ENCODE measurements at regions not wholly inside any gene's neighbourhood (a gene's known extent, or its start where the extent isn't known, plus 50 kb on each side); places are given as distances from the start of the nearest gene placed in this dataset.

DNA sequence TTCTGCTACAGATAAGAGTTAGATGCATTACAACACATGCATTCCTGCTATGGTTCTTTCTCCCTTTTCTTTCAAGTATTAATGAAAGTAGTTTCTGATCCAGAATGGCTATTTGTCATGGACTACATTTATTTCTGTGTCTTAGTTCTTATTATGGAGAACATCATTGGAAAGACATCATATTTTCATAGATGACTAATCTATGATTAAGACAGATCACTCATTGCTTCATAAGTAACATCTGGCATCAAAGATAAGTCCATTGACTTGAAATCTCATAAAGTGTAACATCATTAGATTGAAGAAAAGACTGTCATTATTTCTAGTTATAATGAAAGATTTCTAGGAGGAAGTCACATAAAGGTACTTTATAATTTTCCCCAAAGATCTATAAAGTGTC, 366.7 kb downstream of the NSUN3 start:
- Mint-ChIP-seq H3K4me3 (no peak overlapping the region), H3K9me3 (no peaks in the 10 kb centered on the region), H3K36me3 (ENCODE audit: insufficient read depth) (no peaks in the 10 kb centered on the region), H3K27me3 (ENCODE audit: low read depth) (no peaks in the 10 kb centered on the region), H3K4me1 (ENCODE audit: low read depth) (no peaks in the 10 kb centered on the region)
- DNase-seq (no peak), ATAC-seq (no peak)

DNA sequence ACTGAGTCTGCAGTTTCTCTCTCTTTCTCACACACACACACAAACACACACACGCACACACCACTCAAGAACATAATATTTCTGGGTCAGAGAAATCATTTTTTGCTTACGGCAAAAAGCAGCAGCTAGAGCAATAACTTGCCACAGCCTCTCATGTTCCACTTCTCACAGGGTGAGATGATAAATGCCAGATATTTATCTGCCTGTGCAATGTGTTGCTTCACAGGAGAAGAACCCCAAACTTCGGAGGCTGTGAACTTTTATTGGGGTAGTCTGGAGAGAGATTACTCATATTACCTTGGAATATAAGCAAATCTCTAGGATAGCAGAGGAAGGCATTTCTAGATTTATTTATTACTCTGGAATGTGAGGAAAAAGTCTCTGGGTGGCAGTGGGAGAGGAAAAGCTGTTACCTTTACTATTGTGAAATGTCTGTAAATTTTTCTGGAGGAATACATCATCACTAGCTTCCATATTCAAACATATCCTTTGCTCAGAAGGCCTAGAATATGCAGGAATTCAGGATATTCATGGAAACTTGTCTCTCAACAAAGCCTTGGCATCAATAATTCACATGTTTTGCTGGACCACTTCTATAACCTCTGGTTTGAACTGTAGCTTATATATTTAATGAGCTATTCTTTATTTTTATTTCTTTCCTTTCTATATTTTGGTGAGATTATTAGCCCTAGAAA, 369.2 kb downstream of the NSUN3 start:
- no peaks in the 10 kb centered on the region for H3K36me3 Mint-ChIP-seq (ENCODE audit: insufficient read depth)
- ATAC-seq (no peak), DNase-seq (no peak)
- no peaks in the 10 kb centered on the region for H3K9me3 Mint-ChIP-seq
- H3K4me3 Mint-ChIP-seq = no peak overlapping the region
- H3K4me1 Mint-ChIP-seq (ENCODE audit: low read depth) = no peaks in the 10 kb centered on the region
- no peaks in the 10 kb centered on the region for H3K27me3 Mint-ChIP-seq (ENCODE audit: low read depth)

DNA sequence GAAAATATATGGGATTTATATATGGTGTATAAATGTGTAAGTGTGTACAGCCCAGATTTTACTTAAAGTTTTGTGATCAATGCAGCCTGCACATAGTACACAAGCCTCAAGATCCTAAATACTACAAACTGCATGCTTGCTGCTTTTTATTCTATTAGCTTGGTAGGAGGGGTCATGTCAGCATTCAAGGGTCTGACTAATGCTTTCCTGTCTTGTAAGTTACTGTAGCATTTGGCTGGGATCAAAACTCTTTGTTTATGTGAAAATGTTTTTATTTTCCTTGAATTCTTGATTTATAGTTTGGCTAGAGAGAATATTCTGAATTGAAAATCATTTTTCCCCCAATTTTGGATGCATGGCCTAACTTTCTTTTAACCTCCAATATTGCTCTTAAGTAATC, 370.9 kb downstream of the NSUN3 start:
- no peak overlapping the region for H3K4me3 Mint-ChIP-seq
- H3K36me3 Mint-ChIP-seq (ENCODE audit: insufficient read depth) = no peaks in the 10 kb centered on the region
- no peaks in the 10 kb centered on the region for H3K9me3 Mint-ChIP-seq
- ATAC-seq (no peak), DNase-seq (no peak)
- no peaks in the 10 kb centered on the region for H3K4me1 Mint-ChIP-seq (ENCODE audit: low read depth)
- no peaks in the 10 kb centered on the region for H3K27me3 Mint-ChIP-seq (ENCODE audit: low read depth)

DNA sequence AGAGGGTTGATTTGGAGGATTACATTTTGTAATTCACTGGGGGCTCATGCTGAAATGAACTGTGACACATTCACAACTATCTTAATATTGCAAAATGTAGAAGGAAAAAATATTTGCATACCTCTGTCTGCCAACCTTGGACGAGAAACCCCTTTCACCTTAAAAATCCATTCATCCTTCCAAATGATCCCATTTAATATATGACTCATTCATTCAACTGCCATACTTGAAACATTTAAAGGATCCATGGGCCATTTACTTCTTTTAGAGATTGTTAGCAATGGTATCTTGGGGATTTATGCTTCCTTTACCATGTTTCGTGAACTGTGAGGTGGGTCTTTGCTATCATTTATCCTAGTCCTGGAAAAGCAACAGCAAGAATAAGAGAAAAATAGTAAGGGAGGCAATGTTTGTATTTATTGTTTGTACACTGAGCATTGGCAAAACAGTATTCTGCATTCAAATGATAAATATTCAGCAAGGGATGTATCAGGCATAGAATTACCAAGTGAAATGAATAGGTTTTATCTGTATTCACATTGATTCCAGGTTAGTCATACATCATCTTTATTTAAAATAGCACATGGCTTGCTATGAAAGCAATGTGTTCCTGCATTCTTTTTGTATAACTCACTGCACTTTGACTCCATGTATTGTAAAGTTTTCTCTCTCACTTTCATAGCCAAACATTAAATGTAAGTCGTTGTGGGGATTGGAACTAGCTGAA, 378.1 kb downstream of the NSUN3 start:
- H3K4me1 Mint-ChIP-seq (ENCODE audit: low read depth) = no peaks in the 10 kb centered on the region

DNA sequence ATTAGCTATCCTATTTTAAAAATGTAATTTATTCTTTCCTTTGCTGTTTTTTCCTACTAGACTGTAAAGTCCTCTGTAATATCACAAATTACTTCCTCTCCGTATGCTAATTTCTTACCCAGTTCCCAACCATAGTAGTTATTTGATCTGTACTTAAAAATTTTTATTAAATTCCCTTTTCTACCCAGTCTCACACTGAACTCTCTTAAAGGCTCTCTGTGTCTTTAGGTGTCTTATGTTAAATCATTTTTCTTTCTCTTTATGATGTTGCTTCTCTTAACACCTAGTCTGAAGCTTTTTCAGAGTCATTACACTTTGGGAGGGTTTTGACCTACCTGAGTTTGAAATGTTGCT, 378.6 kb downstream of the NSUN3 start:
- no peaks in the 10 kb centered on the region for H3K27me3 Mint-ChIP-seq (ENCODE audit: low read depth)
- H3K9me3 Mint-ChIP-seq = no peaks in the 10 kb centered on the region
- no peak for ATAC-seq
- DNase-seq = no peak
- no peaks in the 10 kb centered on the region for H3K4me1 Mint-ChIP-seq (ENCODE audit: low read depth)
- no peaks in the 10 kb centered on the region for H3K36me3 Mint-ChIP-seq (ENCODE audit: insufficient read depth)
- H3K4me3 Mint-ChIP-seq = no peak overlapping the region

More for the DNA sequence above, 378.1 kb downstream of the NSUN3 start:
- DNase-seq = no peak
- no peak overlapping the region for H3K4me3 Mint-ChIP-seq
- H3K36me3 Mint-ChIP-seq (ENCODE audit: insufficient read depth) = no peaks in the 10 kb centered on the region
- no peaks in the 10 kb centered on the region for H3K9me3 Mint-ChIP-seq
- no peaks in the 10 kb centered on the region for H3K27me3 Mint-ChIP-seq (ENCODE audit: low read depth)
- ATAC-seq = no peak

DNA sequence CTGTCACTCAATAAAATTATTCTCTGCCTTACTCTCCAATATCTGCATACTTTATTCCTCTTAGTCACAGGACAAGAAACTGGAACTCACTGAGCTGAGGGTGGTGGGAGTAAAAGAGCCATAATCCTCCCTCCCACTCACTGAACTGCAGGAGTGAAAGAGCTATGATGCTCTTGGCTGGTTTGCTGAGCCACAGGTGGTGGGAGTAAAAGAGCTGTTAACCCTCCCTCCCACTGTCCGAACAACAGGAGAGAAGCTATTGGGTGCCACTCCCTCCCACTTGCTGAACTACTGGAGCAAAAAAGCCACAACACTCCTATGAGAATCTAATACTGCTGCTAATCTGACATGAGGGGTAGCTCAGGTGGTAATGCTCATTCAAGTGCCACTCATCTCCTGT, 391.0 kb downstream of the NSUN3 start:
- Mint-ChIP-seq H3K27me3 (ENCODE audit: low read depth) (no peaks in the 10 kb centered on the region), H3K36me3 (ENCODE audit: insufficient read depth) (no peaks in the 10 kb centered on the region), H3K4me1 (ENCODE audit: low read depth) (no peaks in the 10 kb centered on the region), H3K4me3 (no peak overlapping the region), H3K9me3 (no peaks in the 10 kb centered on the region)
- ATAC-seq = no peak
- DNase-seq = no peak

DNA sequence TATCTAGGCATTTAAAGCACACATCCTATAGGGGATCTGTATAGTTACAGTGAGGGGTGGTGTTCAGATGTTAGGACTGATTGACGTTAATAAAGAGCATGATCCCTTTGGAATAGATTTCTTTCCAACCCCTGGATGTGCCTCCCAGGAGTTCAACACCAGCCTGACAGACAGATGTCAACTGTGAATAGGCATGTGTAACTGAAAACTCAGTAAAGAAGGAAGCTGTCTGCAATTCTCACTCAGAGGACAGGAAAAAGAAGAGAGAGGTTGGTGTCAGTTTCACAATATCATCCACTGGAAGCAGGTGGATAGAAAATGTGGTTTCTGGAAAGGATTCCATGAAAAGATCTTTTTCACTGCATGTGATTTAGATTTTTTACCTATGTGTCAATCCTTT, 396.3 kb downstream of the NSUN3 start:
- ATAC-seq (no peak), DNase-seq (no peak)
- Mint-ChIP-seq H3K36me3 (ENCODE audit: insufficient read depth) (no peaks in the 10 kb centered on the region), H3K4me3 (no peak overlapping the region), H3K9me3 (no peaks in the 10 kb centered on the region), H3K27me3 (ENCODE audit: low read depth) (no peaks in the 10 kb centered on the region), H3K4me1 (ENCODE audit: low read depth) (no peaks in the 10 kb centered on the region)

DNA sequence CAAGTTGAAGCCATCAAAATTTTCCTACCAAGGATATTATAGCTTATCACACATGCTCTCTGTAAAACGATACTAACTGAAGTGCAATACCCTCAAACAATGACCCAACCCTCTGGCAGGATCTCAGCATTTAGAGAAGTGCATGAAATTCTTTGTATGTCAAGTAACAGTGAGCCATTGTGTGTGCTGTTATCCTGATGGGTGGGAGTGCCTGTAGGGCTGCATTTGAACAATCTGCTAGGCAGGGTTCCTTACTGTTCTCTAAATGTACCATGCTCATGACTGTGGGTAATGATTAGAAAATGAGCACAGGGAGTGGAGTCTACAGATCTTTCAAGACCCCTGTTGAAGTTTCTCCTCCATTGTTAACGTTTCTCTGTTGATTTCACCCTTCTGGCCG, 398.1 kb downstream of the NSUN3 start:
- no peak for DNase-seq
- Mint-ChIP-seq H3K36me3 (ENCODE audit: insufficient read depth) (no peaks in the 10 kb centered on the region), H3K27me3 (ENCODE audit: low read depth) (no peaks in the 10 kb centered on the region), H3K9me3 (no peaks in the 10 kb centered on the region), H3K4me3 (no peak overlapping the region), H3K4me1 (ENCODE audit: low read depth) (no peaks in the 10 kb centered on the region)
- ATAC-seq = no peak

DNA sequence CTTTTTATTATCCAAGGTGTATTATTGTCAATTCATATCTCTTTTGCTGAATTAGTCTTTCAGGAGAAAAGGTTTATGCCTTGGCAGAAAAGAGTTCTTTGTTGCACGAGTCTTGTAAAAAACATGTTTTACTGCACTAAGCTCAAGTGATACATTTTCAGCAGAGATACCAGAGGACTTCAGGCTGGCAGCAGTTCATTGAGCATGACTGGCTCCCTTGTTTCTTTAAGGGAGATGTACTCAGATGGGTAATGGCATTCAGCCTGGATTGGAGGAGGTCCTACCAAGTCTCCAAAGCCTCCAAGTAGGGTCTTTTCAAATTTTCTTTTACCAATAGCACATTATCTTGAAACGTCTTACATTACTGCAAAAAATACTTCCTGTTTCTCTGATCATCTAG, 400.1 kb downstream of the NSUN3 start:
- Mint-ChIP-seq H3K4me1 (ENCODE audit: low read depth) (no peaks in the 10 kb centered on the region), H3K9me3 (no peaks in the 10 kb centered on the region), H3K4me3 (no peak overlapping the region), H3K27me3 (ENCODE audit: low read depth) (no peaks in the 10 kb centered on the region), H3K36me3 (ENCODE audit: insufficient read depth) (no peaks in the 10 kb centered on the region)
- no peak for DNase-seq
- ATAC-seq = no peak

DNA sequence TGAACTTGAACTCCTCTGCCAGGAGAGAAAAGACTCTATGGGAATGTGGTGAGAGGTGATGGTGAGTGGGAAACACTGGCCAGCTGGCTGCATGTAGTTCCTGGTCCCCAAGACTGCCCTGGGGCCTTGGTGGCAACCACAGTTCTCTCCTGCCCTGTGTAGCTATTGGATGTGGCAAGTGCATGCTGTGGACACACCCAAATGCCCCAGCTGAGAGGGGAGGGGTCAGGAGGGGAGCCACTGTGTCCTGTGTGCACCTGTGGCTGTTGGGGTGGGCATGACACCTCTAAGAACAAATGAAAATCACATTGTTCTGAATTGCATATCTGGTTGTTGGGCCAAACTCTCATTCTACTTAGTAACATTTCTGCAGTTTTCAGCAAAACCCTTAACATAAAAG, 409.6 kb downstream of the NSUN3 start:
- Mint-ChIP-seq H3K36me3 (ENCODE audit: insufficient read depth) (no peaks in the 10 kb centered on the region), H3K4me3 (no peak overlapping the region), H3K4me1 (ENCODE audit: low read depth) (no peaks in the 10 kb centered on the region), H3K27me3 (ENCODE audit: low read depth) (no peaks in the 10 kb centered on the region), H3K9me3 (peaks cover 20% of the 10 kb centered on the region)
- ATAC-seq (no peak), DNase-seq (no peak)

DNA sequence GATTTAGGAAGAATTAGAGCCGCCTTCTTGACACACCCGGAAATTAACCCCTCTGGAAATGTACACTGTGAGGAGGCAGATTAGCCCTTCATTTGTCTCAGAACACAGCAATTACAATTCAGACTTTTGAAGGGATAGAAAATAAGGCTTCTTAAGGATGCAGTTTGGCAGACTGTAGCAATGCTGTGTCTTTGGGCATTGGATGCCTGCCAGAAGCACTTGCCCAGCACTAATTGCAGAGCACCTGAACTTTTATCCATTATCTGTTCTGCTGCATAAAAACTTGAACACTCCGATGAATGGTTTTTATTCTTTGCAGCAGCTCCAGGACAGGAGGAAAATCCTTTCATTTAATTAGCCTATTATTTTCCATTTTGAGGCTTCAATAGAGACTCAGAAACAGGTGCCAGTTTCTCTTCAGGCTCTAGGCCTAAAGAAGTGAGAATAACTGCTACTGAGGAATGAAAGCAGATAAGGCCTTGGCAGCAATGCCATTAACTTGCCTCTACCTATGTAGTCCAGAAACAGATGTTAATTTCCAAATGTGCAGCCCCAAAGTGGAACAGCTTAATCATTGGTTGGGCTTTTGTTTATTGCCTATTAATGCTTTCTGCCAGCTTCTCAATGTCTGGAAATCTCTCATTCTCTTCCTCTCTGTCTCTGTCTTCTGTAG, 418.5 kb downstream of the NSUN3 start:
- Mint-ChIP-seq H3K36me3 (ENCODE audit: insufficient read depth) (no peaks in the 10 kb centered on the region), H3K9me3 (peaks cover 10% of the 10 kb centered on the region), H3K4me3 (no peak overlapping the region), H3K27me3 (ENCODE audit: low read depth) (no peaks in the 10 kb centered on the region), H3K4me1 (ENCODE audit: low read depth) (no peaks in the 10 kb centered on the region)
- DNase-seq = no peak
- no peak for ATAC-seq

DNA sequence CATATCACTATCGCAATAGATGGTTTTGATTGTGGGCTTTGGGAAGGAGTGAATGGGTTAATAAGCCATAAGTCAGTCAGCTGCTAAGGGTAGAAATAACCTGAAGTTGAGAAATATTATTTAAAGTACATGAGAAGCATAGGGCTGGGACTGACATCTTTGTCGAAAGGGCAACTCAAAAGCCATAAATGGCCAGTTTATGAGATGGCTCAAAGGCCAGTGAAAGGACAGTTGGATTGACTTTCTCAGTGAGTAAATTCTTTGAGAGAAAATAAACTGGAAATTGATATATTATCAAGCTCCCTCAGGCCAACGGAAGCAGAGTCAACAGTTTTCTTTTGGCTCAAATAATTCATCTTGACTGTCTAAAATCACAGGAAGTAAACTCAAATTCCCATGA, 419.8 kb downstream of the NSUN3 start:
- no peak for ATAC-seq
- Mint-ChIP-seq H3K4me3 (no peak overlapping the region), H3K36me3 (ENCODE audit: insufficient read depth) (no peaks in the 10 kb centered on the region), H3K4me1 (ENCODE audit: low read depth) (no peaks in the 10 kb centered on the region), H3K27me3 (ENCODE audit: low read depth) (no peaks in the 10 kb centered on the region), H3K9me3 (peaks cover 4% of the 10 kb centered on the region)
- no peak for DNase-seq

DNA sequence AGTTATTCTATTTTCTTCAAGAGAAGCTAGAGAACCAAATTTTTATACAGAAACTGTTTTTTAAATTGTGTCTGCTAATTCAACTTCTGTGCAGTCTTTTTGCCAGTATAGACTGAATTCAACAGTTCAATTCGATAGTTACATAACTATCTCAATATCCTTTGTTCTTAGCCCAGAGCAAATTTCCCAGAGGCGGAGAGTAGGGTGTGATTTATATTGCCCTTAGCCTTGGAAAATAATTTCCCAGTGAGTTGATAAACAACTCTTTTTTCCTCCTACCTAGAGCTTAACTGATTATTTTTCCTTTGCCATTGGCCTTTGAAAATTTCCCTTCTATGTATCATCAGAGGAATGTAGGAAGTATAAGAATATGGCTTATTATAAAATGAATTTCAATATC, 420.5 kb downstream of the NSUN3 start:
- no peaks in the 10 kb centered on the region for H3K36me3 Mint-ChIP-seq (ENCODE audit: insufficient read depth)
- H3K4me1 Mint-ChIP-seq (ENCODE audit: low read depth) = no peaks in the 10 kb centered on the region
- peaks cover 4% of the 10 kb centered on the region for H3K9me3 Mint-ChIP-seq
- no peak for DNase-seq
- no peaks in the 10 kb centered on the region for H3K27me3 Mint-ChIP-seq (ENCODE audit: low read depth)
- no peak for ATAC-seq
- H3K4me3 Mint-ChIP-seq = no peak overlapping the region

DNA sequence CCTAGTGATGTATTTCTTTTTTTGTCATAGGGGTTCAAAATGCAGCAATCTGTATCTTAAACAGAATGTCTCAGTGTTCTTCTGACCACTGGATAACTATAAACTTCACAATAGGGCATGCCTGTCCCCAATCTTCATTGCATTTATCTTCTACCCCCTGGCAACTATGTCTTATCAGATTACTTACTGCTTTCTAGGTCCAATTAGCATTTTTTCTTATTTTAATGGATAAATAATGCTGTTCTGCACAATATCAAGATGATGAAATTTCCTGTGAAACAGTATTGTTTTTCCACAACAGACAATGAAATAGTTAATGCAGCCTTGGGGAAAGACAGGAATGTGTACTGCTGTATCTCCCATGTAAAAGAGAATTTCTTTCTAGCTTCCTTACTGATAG, 432.1 kb downstream of the NSUN3 start:
- no peak for ATAC-seq
- no peak overlapping the region for H3K4me3 Mint-ChIP-seq
- H3K4me1 Mint-ChIP-seq (ENCODE audit: low read depth) = no peaks in the 10 kb centered on the region
- peaks cover 5% of the 10 kb centered on the region for H3K9me3 Mint-ChIP-seq
- H3K27me3 Mint-ChIP-seq (ENCODE audit: low read depth) = no peaks in the 10 kb centered on the region
- DNase-seq = no peak
- H3K36me3 Mint-ChIP-seq (ENCODE audit: insufficient read depth) = no peaks in the 10 kb centered on the region

DNA sequence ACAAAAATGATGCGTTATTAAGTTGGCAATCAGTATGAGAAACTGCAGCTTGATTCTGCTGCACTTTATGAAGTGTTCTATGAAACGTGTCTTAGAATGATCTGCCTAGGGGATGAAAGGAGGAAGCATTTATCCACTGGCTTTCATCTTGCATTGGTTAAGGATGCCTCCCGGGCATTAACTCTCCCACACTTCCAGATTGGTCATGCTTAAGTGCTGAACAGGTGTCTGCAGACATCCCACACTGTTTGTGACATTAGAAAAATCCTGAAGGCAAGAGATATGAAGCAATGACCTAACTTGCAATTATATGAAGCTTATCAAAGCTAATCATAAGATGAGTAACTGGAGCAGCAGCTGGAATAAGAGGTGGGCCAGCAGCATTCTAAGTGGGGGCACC, 437.3 kb downstream of the NSUN3 start:
- Mint-ChIP-seq H3K36me3 (ENCODE audit: insufficient read depth) (no peaks in the 10 kb centered on the region), H3K4me3 (no peak overlapping the region), H3K4me1 (ENCODE audit: low read depth) (no peaks in the 10 kb centered on the region), H3K27me3 (ENCODE audit: low read depth) (no peaks in the 10 kb centered on the region), H3K9me3 (peaks cover 13% of the 10 kb centered on the region)
- ATAC-seq (no peak), DNase-seq (no peak)
